H9 (cell line): ENCODE measurements at regions not wholly inside any gene's neighbourhood (a gene's known extent, or its start where the extent isn't known, plus 50 kb on each side); places are given as distances from the start of the nearest gene placed in this dataset.

Experiments used
- DNase-seq: peaks from one replicate; pipeline ENCODE4 v3.0.0-alpha.2; 2017
- H2AFZ ChIP-seq: one replicate; pipeline ENCODE4 v1.6.1; 2013; ENCODE audit warnings: mild to moderate bottlenecking, low read length, control low read depth, moderate library complexity
- H2AK5ac ChIP-seq: 2 replicates; pipeline ENCODE4 v1.6.1; 2013; ENCODE audit warnings: low read length, control low read depth, mixed read lengths; ENCODE audit not compliant: insufficient read length
- H2BK120ac ChIP-seq: one replicate; pipeline ENCODE4 v1.6.1; 2013; ENCODE audit warnings: low read depth, mild to moderate bottlenecking, low read length, control low read depth, inconsistent platforms; ENCODE audit not compliant: poor library complexity, severe bottlenecking
- H2BK12ac ChIP-seq: 2 replicates; pipeline ENCODE4 v1.6.1; 2013; ENCODE audit warnings: low read length, control low read depth, mixed read lengths, low read depth; ENCODE audit not compliant: insufficient read length
- H2BK15ac ChIP-seq: 2 replicates; pipeline ENCODE4 v1.6.1; 2013; ENCODE audit warnings: low read depth, low read length, control low read depth
- H2BK20ac ChIP-seq: one replicate; pipeline ENCODE4 v1.6.1; 2013; ENCODE audit warnings: low read depth, mild to moderate bottlenecking, low read length, control low read depth, inconsistent platforms; ENCODE audit not compliant: poor library complexity, severe bottlenecking
- H2BK5ac ChIP-seq: 2 replicates; pipeline ENCODE4 v1.6.1; 2013; ENCODE audit warnings: low read length, control low read depth, mixed read lengths; ENCODE audit not compliant: insufficient read length
- H3K14ac ChIP-seq: 2 replicates; pipeline ENCODE4 v1.6.1; 2013; ENCODE audit warnings: low read length, control low read depth; ENCODE audit not compliant: insufficient read depth
- H3K18ac ChIP-seq: 2 replicates; pipeline ENCODE4 v1.6.1; 2013; ENCODE audit warnings: low read depth, mild to moderate bottlenecking, mixed read lengths, low read length, control low read depth; ENCODE audit not compliant: insufficient read length
- H3K23ac ChIP-seq: 2 replicates; pipeline ENCODE4 v1.6.1; 2013; ENCODE audit warnings: low read length, control low read depth, mixed read lengths, low read depth; ENCODE audit not compliant: insufficient read length
- H3K23me2 ChIP-seq: 2 replicates; pipeline ENCODE4 v1.6.1; 2013; ENCODE audit warnings: low read depth, mild to moderate bottlenecking, mixed read lengths, low read length, control low read depth; ENCODE audit not compliant: insufficient read length, poor library complexity, severe bottlenecking
- H3K27ac ChIP-seq: 2 replicates; pipeline ENCODE4 v1.5.1; 2013; ENCODE audit warnings: low read length, control low read depth, mixed read lengths, low read depth; ENCODE audit not compliant: insufficient read length
- H3K27me3 ChIP-seq: 2 replicates; pipeline ENCODE4 v1.6.1; 2013; ENCODE audit warnings: low read length, control low read depth, inconsistent platforms; ENCODE audit not compliant: insufficient read depth
- H3K4ac ChIP-seq: 2 replicates; pipeline ENCODE4 v1.6.1; 2013; ENCODE audit warnings: low read depth, mild to moderate bottlenecking, control low read depth, inconsistent platforms, low read length, moderate library complexity
- H3K4me1 ChIP-seq: 2 replicates; pipeline ENCODE4 v1.6.1; 2013; ENCODE audit warnings: low read length, control low read depth, inconsistent platforms; ENCODE audit not compliant: insufficient read depth
- H3K4me2 ChIP-seq: 2 replicates; pipeline ENCODE4 v1.6.1; 2013; ENCODE audit warnings: low read length, control low read depth, mixed read lengths; ENCODE audit not compliant: insufficient read length, insufficient read depth
- H3K56ac ChIP-seq: 2 replicates; pipeline ENCODE4 v1.6.1; 2013; ENCODE audit warnings: low read depth, mild to moderate bottlenecking, mixed read lengths, low read length, control low read depth; ENCODE audit not compliant: insufficient read length
- H3K79me1 ChIP-seq: 2 replicates; pipeline ENCODE4 v1.6.1; 2013; ENCODE audit warnings: low read depth, mild to moderate bottlenecking, moderate library complexity, low read length, control low read depth, inconsistent platforms; ENCODE audit not compliant: insufficient read depth, poor library complexity, severe bottlenecking
- H3K79me2 ChIP-seq: 2 replicates; pipeline ENCODE4 v1.6.1; 2013; ENCODE audit warnings: low read length, control low read depth, inconsistent platforms; ENCODE audit not compliant: insufficient read depth
- H3K9ac ChIP-seq: 2 replicates; pipeline ENCODE4 v1.6.1; 2013; ENCODE audit warnings: low read length, control low read depth, mixed read lengths; ENCODE audit not compliant: insufficient read length; ENCODE audit errors: extremely low read depth
- H3K9me3 ChIP-seq: one replicate; pipeline ENCODE4 v1.6.1; 2013; ENCODE audit warnings: low read depth, low read length, inconsistent platforms; ENCODE audit not compliant: control insufficient read depth
- H3T11ph ChIP-seq: one replicate; pipeline ENCODE4 v1.6.1; 2013; ENCODE audit warnings: mild to moderate bottlenecking, low read length, control low read depth, inconsistent platforms
- H4K20me1 ChIP-seq: one replicate; pipeline ENCODE4 v1.6.1; 2013; ENCODE audit not compliant: control insufficient read depth, insufficient read length, insufficient read depth
- H4K5ac ChIP-seq: 2 replicates; pipeline ENCODE4 v1.6.1; 2013; ENCODE audit warnings: low read depth, mild to moderate bottlenecking, mixed read lengths, low read length, control low read depth; ENCODE audit not compliant: insufficient read length
- H4K8ac ChIP-seq: replicated peaks from 2 replicates; pipeline ENCODE4 v1.6.1; 2013; ENCODE audit warnings: low read length, control low read depth, mixed read lengths, low read depth; ENCODE audit not compliant: insufficient read length
- H4K91ac ChIP-seq: 2 replicates; pipeline ENCODE4 v1.6.1; 2013; ENCODE audit warnings: low read depth, mild to moderate bottlenecking, moderate library complexity, mixed read lengths, low read length, control low read depth; ENCODE audit not compliant: insufficient read length
- H3K27ac Mint-ChIP-seq, 3 experiments: 2 replicates in 2 of 3; 3 replicates in 1 of 3; pipeline ENCODE4 v1.8.0; 2020 to 2021; ENCODE audit warnings: mixed read lengths in 3 of 3, mild to moderate bottlenecking in 1 of 3, moderate library complexity in 1 of 3
- H3K27me3 Mint-ChIP-seq: 2 replicates; pipeline ENCODE4 v1.8.0; 2021; ENCODE audit warnings: low read depth, mild to moderate bottlenecking, moderate library complexity, mixed read lengths
- H3K36me3 Mint-ChIP-seq, 3 experiments: 2 replicates in 2 of 3; 3 replicates in 1 of 3; pipeline ENCODE4 v1.8.0; 2020 to 2021; ENCODE audit warnings: low read depth in 3 of 3, mixed read lengths in 3 of 3; ENCODE audit not compliant: insufficient read depth in 1 of 3
- H3K4me1 Mint-ChIP-seq, 2 experiments: 2 replicates each; pipeline ENCODE4 v1.8.0; 2020; ENCODE audit warnings: mixed read lengths in 2 of 2
- H3K4me3 Mint-ChIP-seq, 2 experiments: 2 replicates in 1 of 2; 3 replicates in 1 of 2; pipeline ENCODE4 v1.8.0; 2020 to 2021; ENCODE audit warnings: mild to moderate bottlenecking in 2 of 2, mixed read lengths in 2 of 2, moderate library complexity in 1 of 2
- H3K9me3 Mint-ChIP-seq, 2 experiments: 2 replicates in 1 of 2; 3 replicates in 1 of 2; pipeline ENCODE4 v1.8.0; 2020; ENCODE audit warnings: mild to moderate bottlenecking in 2 of 2, mixed read lengths in 2 of 2, moderate library complexity in 1 of 2
- CTCF ChIP-seq: fragments of 200-600 bp; sonication (generic); conservative IDR thresholded peaks from 3 replicates; pipeline ENCODE4 v1.8.0; 2021; ENCODE audit warnings: antibody characterized with exemption, mild to moderate bottlenecking

GRCh38 chr4:96380106-96380505 is 540.2 kb downstream of the PDHA2 start:
- no peaks in the 10 kb centered on the region for H3K79me1 ChIP-seq
- H3K18ac ChIP-seq: no peak overlapping the region
- H3K4me1 ChIP-seq: no peaks in the 10 kb centered on the region
- no peak overlapping the region for H3K4ac ChIP-seq
- no peak overlapping the region for H2BK5ac ChIP-seq
- Mint-ChIP-seq H3K27ac (no peak overlapping the region), H3K4me1 (no peaks in the 10 kb centered on the region), H3K4me3 (no peak overlapping the region), H3K36me3 (peaks cover 3 to 20% (median 4%) of the 10 kb centered on the region in 3 experiments), H3K27me3 (no peaks in the 10 kb centered on the region), H3K9me3 (peaks cover 14 to 21% of the 10 kb centered on the region in 2 experiments; a peak in 4 of 5 replicates)
- no peak overlapping the region for H4K91ac ChIP-seq
- H3K14ac ChIP-seq: no peak overlapping the region
- no peak overlapping the region for H3K4me2 ChIP-seq
- H4K8ac ChIP-seq: no peak overlapping the region
- no peaks in the 10 kb centered on the region for H3K27me3 ChIP-seq
- no peaks in the 10 kb centered on the region for H4K20me1 ChIP-seq
- no peak overlapping the region for H2AFZ ChIP-seq
- no peak overlapping the region for H2BK20ac ChIP-seq
- H2BK120ac ChIP-seq: no peak overlapping the region
- no peak overlapping the region for H4K5ac ChIP-seq
- no peak overlapping the region for H3K27ac ChIP-seq
- no peaks in the 10 kb centered on the region for H3K9me3 ChIP-seq
- no peak overlapping the region for H3K9ac ChIP-seq
- no peak for TF ChIP-seq CTCF
- no peaks in the 10 kb centered on the region for H3K23me2 ChIP-seq
- no peak overlapping the region for H2BK15ac ChIP-seq
- H3K23ac ChIP-seq: no peak overlapping the region
- no peaks in the 10 kb centered on the region for H3K79me2 ChIP-seq
- no peak overlapping the region for H3T11ph ChIP-seq
- H3K56ac ChIP-seq: no peak overlapping the region
- H2BK12ac ChIP-seq: no peak overlapping the region
- no peak overlapping the region for H2AK5ac ChIP-seq
- DNase-seq: no peak
